ENCODE measurements at regions not wholly inside any gene's neighbourhood (a gene's known extent, or its start where the extent isn't known, plus 50 kb on each side); places are given as distances from the start of the nearest gene placed in this dataset.

DNA sequence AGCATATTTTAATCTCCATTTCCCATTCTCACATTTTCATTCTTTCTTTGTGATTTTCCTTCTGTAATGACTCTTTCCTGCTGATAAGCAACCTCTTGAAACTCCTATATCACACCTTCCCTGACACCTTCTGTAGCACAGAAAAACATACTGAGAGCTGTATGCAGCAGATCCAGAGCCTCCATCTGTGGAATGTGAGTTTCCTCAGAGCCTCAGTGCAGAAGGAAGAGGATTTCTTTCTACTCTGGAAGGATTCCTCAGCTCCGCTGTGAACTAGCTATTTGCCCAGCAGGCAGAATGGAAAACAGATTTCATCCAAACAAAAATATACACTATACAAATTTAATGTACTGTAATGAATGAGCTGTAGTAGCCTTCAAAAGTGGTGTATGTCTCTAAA lies 841.3 kb upstream of the ZWINT start:
- TF ChIP-seq, protein P1, sequence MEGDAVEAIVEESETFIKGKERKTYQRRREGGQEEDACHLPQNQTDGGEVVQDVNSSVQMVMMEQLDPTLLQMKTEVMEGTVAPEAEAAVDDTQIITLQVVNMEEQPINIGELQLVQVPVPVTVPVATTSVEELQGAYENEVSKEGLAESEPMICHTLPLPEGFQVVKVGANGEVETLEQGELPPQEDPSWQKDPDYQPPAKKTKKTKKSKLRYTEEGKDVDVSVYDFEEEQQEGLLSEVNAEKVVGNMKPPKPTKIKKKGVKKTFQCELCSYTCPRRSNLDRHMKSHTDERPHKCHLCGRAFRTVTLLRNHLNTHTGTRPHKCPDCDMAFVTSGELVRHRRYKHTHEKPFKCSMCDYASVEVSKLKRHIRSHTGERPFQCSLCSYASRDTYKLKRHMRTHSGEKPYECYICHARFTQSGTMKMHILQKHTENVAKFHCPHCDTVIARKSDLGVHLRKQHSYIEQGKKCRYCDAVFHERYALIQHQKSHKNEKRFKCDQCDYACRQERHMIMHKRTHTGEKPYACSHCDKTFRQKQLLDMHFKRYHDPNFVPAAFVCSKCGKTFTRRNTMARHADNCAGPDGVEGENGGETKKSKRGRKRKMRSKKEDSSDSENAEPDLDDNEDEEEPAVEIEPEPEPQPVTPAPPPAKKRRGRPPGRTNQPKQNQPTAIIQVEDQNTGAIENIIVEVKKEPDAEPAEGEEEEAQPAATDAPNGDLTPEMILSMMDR (conservative IDR thresholded peaks at IDR 0.05 in 1 of 2, IDR thresholded peaks at IDR 0.05 in 1 of 2; ENCODE audit: extremely low read depth in 1 of 2, insufficient read depth in 1 of 2, low read depth in 1 of 2, low read length in 2 of 2): no peak
- TF ChIP-seq EZH2 (IDR thresholded peaks at IDR 0.05; ENCODE audit: borderline replicate concordance, low read length): no peak
